ENCODE measurements at regions not wholly inside any gene's neighbourhood (a gene's known extent, or its start where the extent isn't known, plus 50 kb on each side); places are given as distances from the start of the nearest gene placed in this dataset.

- TF ChIP-seq POLR2A (IDR thresholded peaks at IDR 0.05; ENCODE audit: low read depth, low read length) (no peak), POLR2AphosphoS5 (IDR thresholded peaks at IDR 0.05; ENCODE audit: low read depth, low read length) (no peak), TAF1 (IDR thresholded peaks at IDR 0.05; ENCODE audit: low read depth, low read length) (no peak), PAX5 (IDR thresholded peaks at IDR 0.05; ENCODE audit: insufficient read depth, low read length, severe bottlenecking) (no peak), SPI1 (IDR thresholded peaks at IDR 0.05; ENCODE audit: low read depth, low read length) (no peak)
These were observed 320.4 kb upstream of the HS6ST1 start for GRCh38 chr2:128639120-128639477.
